ENCODE measurements at regions not wholly inside any gene's neighbourhood (a gene's known extent, or its start where the extent isn't known, plus 50 kb on each side); places are given as distances from the start of the nearest gene placed in this dataset.

- no peak overlapping the region for H4K8ac ChIP-seq (ENCODE audit: low read depth in 2 of 2, low read length in 2 of 2)
- no peaks in the 10 kb centered on the region for H4K20me1 ChIP-seq (ENCODE audit: insufficient read depth, low read length)
- H3K14ac ChIP-seq (replicated peaks; ENCODE audit: low read depth, low read length), result no peak overlapping the region
- POLR2A ChIA-PET (ENCODE audit: unreplicated experiment), result interaction anchor here (0.6 kb wide), 1 partner anchor 460 kb away, joined by 3 read pairs; no protein-coding TSS in a partner anchor
- no peak overlapping the region for H2BK5ac ChIP-seq (ENCODE audit: low read depth, low read length, poor library complexity, severe bottlenecking)
- no peak overlapping the region for H3K4me2 ChIP-seq (ENCODE audit: low read depth, low read length)
- TF ChIP-seq POLR2A (IDR thresholded peaks at IDR 0.05; ENCODE audit: low read depth, low read length) (no peak), SMC3 (IDR thresholded peaks at IDR 0.05; ENCODE audit: low read depth, low read length) (no peak), BHLHE40 (IDR thresholded peaks at IDR 0.05; ENCODE audit: low read depth, low read length) (no peak), FOS (IDR thresholded peaks at IDR 0.05; ENCODE audit: low read depth, low read length) (no peak), USF2 (IDR thresholded peaks at IDR 0.05; ENCODE audit: low read depth, low read length) (no peak), RFX5 (IDR thresholded peaks at IDR 0.05; ENCODE audit: low read depth, low read length) (no peak), MAFK (IDR thresholded peaks at IDR 0.05; ENCODE audit: low read depth, low read length) (no peak), NFE2L2 (IDR thresholded peaks at IDR 0.05; ENCODE audit: low read depth, low read length) (no peak), CHD1 (IDR thresholded peaks at IDR 0.05; ENCODE audit: low read depth, low read length) (no peak), MXI1 (IDR thresholded peaks at IDR 0.05; ENCODE audit: borderline replicate concordance, low read depth, low read length) (no peak), RCOR1 (IDR thresholded peaks at IDR 0.05; ENCODE audit: insufficient replicate concordance, low read length) (no peak), MAZ (IDR thresholded peaks at IDR 0.05; ENCODE audit: borderline replicate concordance, low read depth, low read length) (no peak), RAD21 (IDR thresholded peaks at IDR 0.05; ENCODE audit: low read length) (no peak), CEBPB (IDR thresholded peaks at IDR 0.05; ENCODE audit: low read depth, low read length) (no peak)
- TF ChIP-seq, protein P1, sequence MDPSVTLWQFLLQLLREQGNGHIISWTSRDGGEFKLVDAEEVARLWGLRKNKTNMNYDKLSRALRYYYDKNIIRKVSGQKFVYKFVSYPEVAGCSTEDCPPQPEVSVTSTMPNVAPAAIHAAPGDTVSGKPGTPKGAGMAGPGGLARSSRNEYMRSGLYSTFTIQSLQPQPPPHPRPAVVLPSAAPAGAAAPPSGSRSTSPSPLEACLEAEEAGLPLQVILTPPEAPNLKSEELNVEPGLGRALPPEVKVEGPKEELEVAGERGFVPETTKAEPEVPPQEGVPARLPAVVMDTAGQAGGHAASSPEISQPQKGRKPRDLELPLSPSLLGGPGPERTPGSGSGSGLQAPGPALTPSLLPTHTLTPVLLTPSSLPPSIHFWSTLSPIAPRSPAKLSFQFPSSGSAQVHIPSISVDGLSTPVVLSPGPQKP (IDR thresholded peaks at IDR 0.05; ENCODE audit: borderline replicate concordance, low read depth, low read length), result no peak
- TF ChIP-seq, protein P2, sequence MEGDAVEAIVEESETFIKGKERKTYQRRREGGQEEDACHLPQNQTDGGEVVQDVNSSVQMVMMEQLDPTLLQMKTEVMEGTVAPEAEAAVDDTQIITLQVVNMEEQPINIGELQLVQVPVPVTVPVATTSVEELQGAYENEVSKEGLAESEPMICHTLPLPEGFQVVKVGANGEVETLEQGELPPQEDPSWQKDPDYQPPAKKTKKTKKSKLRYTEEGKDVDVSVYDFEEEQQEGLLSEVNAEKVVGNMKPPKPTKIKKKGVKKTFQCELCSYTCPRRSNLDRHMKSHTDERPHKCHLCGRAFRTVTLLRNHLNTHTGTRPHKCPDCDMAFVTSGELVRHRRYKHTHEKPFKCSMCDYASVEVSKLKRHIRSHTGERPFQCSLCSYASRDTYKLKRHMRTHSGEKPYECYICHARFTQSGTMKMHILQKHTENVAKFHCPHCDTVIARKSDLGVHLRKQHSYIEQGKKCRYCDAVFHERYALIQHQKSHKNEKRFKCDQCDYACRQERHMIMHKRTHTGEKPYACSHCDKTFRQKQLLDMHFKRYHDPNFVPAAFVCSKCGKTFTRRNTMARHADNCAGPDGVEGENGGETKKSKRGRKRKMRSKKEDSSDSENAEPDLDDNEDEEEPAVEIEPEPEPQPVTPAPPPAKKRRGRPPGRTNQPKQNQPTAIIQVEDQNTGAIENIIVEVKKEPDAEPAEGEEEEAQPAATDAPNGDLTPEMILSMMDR (conservative IDR thresholded peaks at IDR 0.05; ENCODE audit: low read depth, low read length), result no peak
- H3K18ac ChIP-seq (ENCODE audit: low read depth, low read length), result no peak overlapping the region
- in situ Hi-C loops (cut with MboI; ENCODE audit: low sequenced_read_pairs), result no loop called here
- H2AFZ ChIP-seq (replicated peaks; ENCODE audit: low read length, poor library complexity), result no peak overlapping the region
- no peak overlapping the region for H3K23ac ChIP-seq (ENCODE audit: low read depth, low read length)
- H4K5ac ChIP-seq (ENCODE audit: low read depth, low read length), result no peak overlapping the region
- H3K4ac ChIP-seq (ENCODE audit: low read depth, low read length), result no peak overlapping the region
- no peaks in the 10 kb centered on the region for H3K4me1 ChIP-seq (ENCODE audit: control insufficient read depth, insufficient read depth, low read length)
- dilution Hi-C loops (cut with HindIII; ENCODE audit: low sequenced_read_pairs, unreplicated experiment), result no loop called here
- H2AK9ac ChIP-seq (replicated peaks; ENCODE audit: low read depth, low read length, poor library complexity), result no peak overlapping the region
- no peaks in the 10 kb centered on the region for H3K9me1 ChIP-seq (ENCODE audit: insufficient read depth, low read length)
- no peak overlapping the region for H2BK120ac ChIP-seq (ENCODE audit: low read depth, low read length)
- H3K9me3 ChIP-seq (ENCODE audit: control insufficient read depth, insufficient read depth, low read length), result no peaks in the 10 kb centered on the region
- intact Hi-C loops (cut with micrococcal nuclease), result no loop called here
- H4K91ac ChIP-seq (ENCODE audit: insufficient read depth, low read depth, low read length), result no peak overlapping the region
- no peak overlapping the region for H3K4me3 ChIP-seq (ENCODE audit: insufficient read depth, low read depth, low read length)
- no peak for DNase-seq
- WGBS, 2 experiments (ENCODE audit: extremely low coverage in 2 of 2, insufficient read length in 1 of 2), result 0% methylated on average over 1 of the region's 2 CpGs; no CpG with 5 or more reads in 1 of the 2 experiments
- BruUV-seq (replicated peaks), result no TSS peak
- no peak overlapping the region for H3K56ac ChIP-seq (ENCODE audit: extremely low read depth, insufficient read depth, low read length)
- H2BK20ac ChIP-seq (ENCODE audit: low read depth, low read length), result no peak overlapping the region
- H3K9ac ChIP-seq (ENCODE audit: low read depth, low read length), result no peak overlapping the region
- H2BK15ac ChIP-seq (ENCODE audit: low read depth, low read length), result no peak overlapping the region
- no peak overlapping the region for H3K27ac ChIP-seq (ENCODE audit: insufficient read depth, low read length)
- no peaks in the 10 kb centered on the region for H3K36me3 ChIP-seq (ENCODE audit: control insufficient read depth, insufficient read depth, low read length)
- H2AK5ac ChIP-seq (ENCODE audit: low read depth, low read length), result no peak overlapping the region
- no peak for ATAC-seq (ENCODE audit: low read depth)
- H3K27me3 ChIP-seq (ENCODE audit: control insufficient read depth, insufficient read depth, low read length), result no peaks in the 10 kb centered on the region
- H3K79me1 ChIP-seq (ENCODE audit: low read depth in 1 of 2, low read length in 2 of 2), result no peaks in the 10 kb centered on the region
- CTCF ChIA-PET, result no interaction called here
Observed at GRCh38 chr9:75226403-75227139, 138.3 kb downstream of the OSTF1 start.
